ENCODE measurements at regions not wholly inside any gene's neighbourhood (a gene's known extent, or its start where the extent isn't known, plus 50 kb on each side); places are given as distances from the start of the nearest gene placed in this dataset.

DNA sequence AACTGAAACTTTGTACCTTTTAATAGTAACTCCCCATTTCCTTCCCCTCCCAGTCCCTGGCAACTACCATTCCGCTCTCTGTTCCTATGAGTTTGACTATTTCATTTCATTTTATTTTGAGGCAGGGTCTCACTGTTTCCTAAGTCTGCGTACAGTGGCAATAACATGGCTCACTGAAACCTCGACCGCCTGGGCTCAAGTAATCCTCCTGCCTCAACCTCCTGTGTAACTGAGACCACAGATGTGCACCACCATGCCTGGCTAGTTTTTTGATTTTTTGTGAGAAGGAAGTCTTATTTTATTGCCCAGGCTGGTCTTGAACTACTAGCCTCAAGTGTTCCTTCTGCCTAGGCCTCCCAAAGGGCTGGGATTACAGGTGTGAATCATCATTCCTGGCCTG, 808.1 kb downstream of the CDH11 start:
- Histone ChIP-seq H3K27ac (ENCODE audit: low read depth, low read length) (no peak overlapping the region), H3K27me3 (ENCODE audit: insufficient read depth, low read length) (no peaks in the 10 kb centered on the region), H2AFZ (ENCODE audit: low read length, unreplicated experiment) (no peak overlapping the region), H3K4me1 (ENCODE audit: control insufficient read depth, insufficient read depth, low read length, unreplicated experiment) (peaks cover 5% of the 10 kb centered on the region), H3K36me3 (ENCODE audit: insufficient read depth, low read length) (no peaks in the 10 kb centered on the region), H3K4me3 (ENCODE audit: low read depth, low read length) (no peak overlapping the region), H3K79me2 (ENCODE audit: control insufficient read depth, insufficient read depth, low read length, unreplicated experiment) (no peaks in the 10 kb centered on the region)

DNA sequence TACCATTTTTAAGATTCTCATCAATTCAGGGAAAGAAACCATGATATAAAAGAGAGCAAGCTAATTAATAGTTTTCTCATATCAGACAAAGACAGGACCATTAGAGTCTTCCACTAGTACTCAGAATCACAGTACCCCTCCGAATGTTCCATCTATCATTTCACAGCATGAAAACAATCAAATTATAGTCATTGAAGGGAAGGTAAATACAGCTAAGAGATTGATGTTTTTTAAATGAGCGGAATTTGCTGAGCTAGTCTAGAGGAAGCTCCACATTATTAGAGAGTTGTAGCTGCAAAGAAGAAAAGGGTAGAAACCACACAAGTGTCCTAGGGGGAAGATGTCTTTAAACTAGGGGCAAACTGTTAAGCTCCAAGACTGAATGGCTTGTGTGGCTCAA, 808.9 kb downstream of the CDH11 start:
- Histone ChIP-seq H3K36me3 (ENCODE audit: insufficient read depth, low read length) (no peaks in the 10 kb centered on the region), H3K27me3 (ENCODE audit: insufficient read depth, low read length) (no peaks in the 10 kb centered on the region), H3K79me2 (ENCODE audit: control insufficient read depth, insufficient read depth, low read length, unreplicated experiment) (no peaks in the 10 kb centered on the region), H3K4me3 (ENCODE audit: low read depth, low read length) (no peak overlapping the region), H3K27ac (ENCODE audit: low read depth, low read length) (no peak overlapping the region), H3K4me1 (ENCODE audit: control insufficient read depth, insufficient read depth, low read length, unreplicated experiment) (peaks cover 5% of the 10 kb centered on the region), H2AFZ (ENCODE audit: low read length, unreplicated experiment) (no peak overlapping the region)

DNA sequence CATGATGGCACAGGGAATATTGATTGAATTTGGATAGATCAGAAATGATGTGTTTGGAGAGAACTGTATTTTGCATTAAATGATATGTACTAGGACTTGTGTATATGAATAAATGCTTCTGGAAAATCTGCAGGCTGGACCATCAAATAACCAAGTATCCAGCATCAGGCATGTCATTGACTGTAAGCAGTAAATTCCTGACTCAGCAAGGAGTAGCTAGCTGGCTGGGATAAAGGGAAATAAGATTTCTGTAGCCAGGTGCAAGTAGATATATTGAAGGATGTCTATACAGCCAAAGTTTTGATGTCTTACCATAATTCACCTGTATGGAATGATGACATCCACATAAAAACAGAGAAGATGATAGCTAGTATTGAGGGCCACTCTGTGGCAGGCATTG, 809.6 kb downstream of the CDH11 start:
- Histone ChIP-seq H3K36me3 (ENCODE audit: insufficient read depth, low read length) (no peaks in the 10 kb centered on the region), H3K79me2 (ENCODE audit: control insufficient read depth, insufficient read depth, low read length, unreplicated experiment) (no peaks in the 10 kb centered on the region), H2AFZ (ENCODE audit: low read length, unreplicated experiment) (no peak overlapping the region), H3K4me1 (ENCODE audit: control insufficient read depth, insufficient read depth, low read length, unreplicated experiment) (peaks cover 5% of the 10 kb centered on the region), H3K27me3 (ENCODE audit: insufficient read depth, low read length) (no peaks in the 10 kb centered on the region), H3K27ac (ENCODE audit: low read depth, low read length) (no peak overlapping the region), H3K4me3 (ENCODE audit: low read depth, low read length) (no peak overlapping the region)

DNA sequence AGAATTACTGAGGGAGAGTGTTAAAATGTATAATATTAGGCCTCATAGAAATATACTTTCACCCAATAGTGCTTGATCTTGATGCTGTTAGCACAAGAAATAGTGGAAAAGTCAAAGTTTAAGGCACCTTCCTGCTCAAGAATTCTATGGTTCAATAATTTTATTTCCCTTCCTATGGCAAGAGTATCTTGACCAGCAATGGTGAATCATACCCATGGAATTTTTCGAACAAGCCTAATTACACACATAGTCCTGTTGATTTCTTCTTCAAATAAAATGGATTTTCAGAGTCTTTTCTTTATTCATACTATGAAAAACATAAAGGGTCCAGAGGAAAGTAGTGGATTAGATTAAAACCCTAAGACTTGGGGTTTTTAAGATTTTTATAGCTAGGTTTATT, 810.6 kb downstream of the CDH11 start:
- H2AFZ ChIP-seq (ENCODE audit: low read length, unreplicated experiment) = no peak overlapping the region

GRCh38 chr16:64309398-64310110, 812.3 kb downstream of the CDH11 start:
- H2AFZ ChIP-seq (ENCODE audit: low read length, unreplicated experiment) = no peak overlapping the region
- H3K4me1 ChIP-seq (ENCODE audit: control insufficient read depth, insufficient read depth, low read length, unreplicated experiment) = peaks cover 5% of the 10 kb centered on the region

More for the DNA sequence above, 810.6 kb downstream of the CDH11 start:
- Histone ChIP-seq H3K4me3 (ENCODE audit: low read depth, low read length) (no peak overlapping the region), H3K27me3 (ENCODE audit: insufficient read depth, low read length) (no peaks in the 10 kb centered on the region), H3K36me3 (ENCODE audit: insufficient read depth, low read length) (no peaks in the 10 kb centered on the region), H3K27ac (ENCODE audit: low read depth, low read length) (no peak overlapping the region), H3K4me1 (ENCODE audit: control insufficient read depth, insufficient read depth, low read length, unreplicated experiment) (peaks cover 5% of the 10 kb centered on the region), H3K79me2 (ENCODE audit: control insufficient read depth, insufficient read depth, low read length, unreplicated experiment) (no peaks in the 10 kb centered on the region)

GRCh38 chr16:64308721-64309120, 813.1 kb downstream of the CDH11 start:
- no peak overlapping the region for H3K27ac ChIP-seq (ENCODE audit: low read depth, low read length)
- H3K4me1 ChIP-seq (ENCODE audit: control insufficient read depth, insufficient read depth, low read length, unreplicated experiment) = peaks cover 5% of the 10 kb centered on the region
- no peaks in the 10 kb centered on the region for H3K79me2 ChIP-seq (ENCODE audit: control insufficient read depth, insufficient read depth, low read length, unreplicated experiment)

More at GRCh38 chr16:64309398-64310110, 812.3 kb downstream of the CDH11 start:
- Histone ChIP-seq H3K4me3 (ENCODE audit: low read depth, low read length) (no peak overlapping the region), H3K27ac (ENCODE audit: low read depth, low read length) (no peak overlapping the region), H3K79me2 (ENCODE audit: control insufficient read depth, insufficient read depth, low read length, unreplicated experiment) (no peaks in the 10 kb centered on the region), H3K27me3 (ENCODE audit: insufficient read depth, low read length) (no peaks in the 10 kb centered on the region), H3K36me3 (ENCODE audit: insufficient read depth, low read length) (no peaks in the 10 kb centered on the region)

GRCh38 chr16:64307431-64307830, 814.4 kb downstream of the CDH11 start:
- no peaks in the 10 kb centered on the region for H3K36me3 ChIP-seq (ENCODE audit: insufficient read depth, low read length)
- H2AFZ ChIP-seq (ENCODE audit: low read length, unreplicated experiment) = no peak overlapping the region
- H3K4me3 ChIP-seq (ENCODE audit: low read depth, low read length) = no peak overlapping the region
- no peaks in the 10 kb centered on the region for H3K79me2 ChIP-seq (ENCODE audit: control insufficient read depth, insufficient read depth, low read length, unreplicated experiment)
- H3K4me1 ChIP-seq (ENCODE audit: control insufficient read depth, insufficient read depth, low read length, unreplicated experiment) = peaks cover 5% of the 10 kb centered on the region
- H3K27me3 ChIP-seq (ENCODE audit: insufficient read depth, low read length) = no peaks in the 10 kb centered on the region
- no peak overlapping the region for H3K27ac ChIP-seq (ENCODE audit: low read depth, low read length)

More at GRCh38 chr16:64308721-64309120, 813.1 kb downstream of the CDH11 start:
- Histone ChIP-seq H3K27me3 (ENCODE audit: insufficient read depth, low read length) (no peaks in the 10 kb centered on the region), H3K36me3 (ENCODE audit: insufficient read depth, low read length) (no peaks in the 10 kb centered on the region), H3K4me3 (ENCODE audit: low read depth, low read length) (no peak overlapping the region), H2AFZ (ENCODE audit: low read length, unreplicated experiment) (no peak overlapping the region)

DNA sequence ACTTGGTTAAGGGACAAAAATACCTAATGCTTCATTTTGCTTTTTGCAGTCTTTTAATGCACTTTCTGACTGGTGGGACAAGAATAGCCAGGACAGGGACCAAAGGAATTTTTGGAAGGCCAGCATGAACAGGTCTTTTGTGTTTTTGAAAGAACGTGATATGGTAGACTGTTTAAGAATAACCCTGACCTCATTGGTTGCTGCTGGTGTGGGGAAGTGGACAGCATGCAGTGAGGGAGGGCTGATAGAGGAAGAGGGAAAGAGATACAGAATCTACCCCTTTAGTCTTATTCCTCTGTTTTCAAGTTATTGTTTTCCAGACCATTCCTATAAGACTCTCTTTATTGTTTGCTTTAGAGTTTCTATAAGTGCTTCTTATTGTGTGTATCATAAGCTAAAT, 816.2 kb downstream of the CDH11 start:
- H3K79me2 ChIP-seq (ENCODE audit: control insufficient read depth, insufficient read depth, low read length, unreplicated experiment) = no peaks in the 10 kb centered on the region
- no peaks in the 10 kb centered on the region for H3K4me1 ChIP-seq (ENCODE audit: control insufficient read depth, insufficient read depth, low read length, unreplicated experiment)
- no peaks in the 10 kb centered on the region for H3K36me3 ChIP-seq (ENCODE audit: insufficient read depth, low read length)
- H3K27ac ChIP-seq (ENCODE audit: low read depth, low read length) = no peak overlapping the region
- no peak overlapping the region for H2AFZ ChIP-seq (ENCODE audit: low read length, unreplicated experiment)
- H3K4me3 ChIP-seq (ENCODE audit: low read depth, low read length) = no peak overlapping the region
- no peaks in the 10 kb centered on the region for H3K27me3 ChIP-seq (ENCODE audit: insufficient read depth, low read length)

DNA sequence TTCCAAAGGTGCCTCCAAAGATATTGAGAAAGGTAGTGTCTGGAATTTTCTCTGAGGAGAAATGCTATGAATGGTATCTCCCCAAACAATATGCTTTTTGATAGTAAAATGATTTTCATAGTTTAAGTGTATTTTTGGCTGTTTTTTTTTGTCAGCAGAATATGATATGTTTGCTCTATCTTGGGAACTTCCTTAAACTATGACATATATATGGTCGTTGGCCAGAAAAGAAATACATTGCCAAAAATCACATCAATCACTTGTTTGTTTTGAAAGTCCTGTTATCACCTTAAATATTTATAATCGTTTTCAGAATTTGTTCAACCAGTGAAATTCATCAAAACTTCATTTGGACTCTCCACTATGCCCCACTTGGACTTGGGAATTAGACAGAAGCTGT, 816.9 kb downstream of the CDH11 start:
- Histone ChIP-seq H3K27ac (ENCODE audit: low read depth, low read length) (no peak overlapping the region), H3K4me3 (ENCODE audit: low read depth, low read length) (no peak overlapping the region), H3K4me1 (ENCODE audit: control insufficient read depth, insufficient read depth, low read length, unreplicated experiment) (no peaks in the 10 kb centered on the region), H3K79me2 (ENCODE audit: control insufficient read depth, insufficient read depth, low read length, unreplicated experiment) (no peaks in the 10 kb centered on the region), H3K27me3 (ENCODE audit: insufficient read depth, low read length) (no peaks in the 10 kb centered on the region), H2AFZ (ENCODE audit: low read length, unreplicated experiment) (no peak overlapping the region), H3K36me3 (ENCODE audit: insufficient read depth, low read length) (no peaks in the 10 kb centered on the region)

- H3K27ac ChIP-seq (ENCODE audit: low read depth, low read length) = no peak overlapping the region
- H2AFZ ChIP-seq (ENCODE audit: low read length, unreplicated experiment) = no peak overlapping the region
- no peaks in the 10 kb centered on the region for H3K79me2 ChIP-seq (ENCODE audit: control insufficient read depth, insufficient read depth, low read length, unreplicated experiment)
- no peaks in the 10 kb centered on the region for H3K4me1 ChIP-seq (ENCODE audit: control insufficient read depth, insufficient read depth, low read length, unreplicated experiment)
- H3K27me3 ChIP-seq (ENCODE audit: insufficient read depth, low read length) = no peaks in the 10 kb centered on the region
- H3K36me3 ChIP-seq (ENCODE audit: insufficient read depth, low read length) = no peaks in the 10 kb centered on the region
- no peak overlapping the region for H3K4me3 ChIP-seq (ENCODE audit: low read depth, low read length)
Observed at GRCh38 chr16:64304396-64304795, 817.5 kb downstream of the CDH11 start.

DNA sequence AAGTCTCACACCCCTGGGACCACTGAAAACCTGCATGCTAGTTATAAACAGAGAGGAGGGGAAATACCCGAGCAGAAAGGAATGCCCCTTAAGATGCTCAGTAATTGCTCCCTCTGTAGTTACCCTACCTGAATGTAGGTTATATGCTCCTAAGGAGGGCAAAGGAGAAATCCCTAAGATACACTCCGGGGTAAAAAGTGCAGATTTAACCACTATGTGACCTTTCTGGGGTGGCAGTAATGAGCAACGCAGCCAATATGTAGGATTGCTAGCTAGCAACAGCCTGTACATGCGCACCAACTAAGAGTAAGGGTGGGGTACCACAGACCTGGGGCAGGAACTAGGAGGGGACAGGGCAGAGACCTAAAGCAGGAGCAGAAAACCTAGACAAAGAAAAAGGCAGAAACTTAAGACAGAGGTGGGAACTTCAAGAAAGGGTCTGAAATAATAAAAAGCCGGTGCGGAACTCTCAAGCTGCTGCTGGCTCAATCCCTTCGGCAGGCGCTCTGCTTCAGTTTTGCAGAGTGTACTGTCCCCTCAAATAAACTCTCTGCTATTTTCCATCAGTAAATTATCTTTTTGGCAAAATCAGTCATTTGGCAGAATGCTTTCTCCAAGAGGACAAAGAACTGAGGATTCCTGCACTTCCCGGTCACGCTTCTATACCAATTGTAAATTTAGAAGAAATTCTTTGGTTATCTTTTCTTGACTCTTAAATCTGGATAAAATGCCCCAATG, 823.8 kb downstream of the CDH11 start:
- no peaks in the 10 kb centered on the region for H3K27me3 ChIP-seq (ENCODE audit: insufficient read depth, low read length)
- no peaks in the 10 kb centered on the region for H3K36me3 ChIP-seq (ENCODE audit: insufficient read depth, low read length)
- no peak overlapping the region for H3K27ac ChIP-seq (ENCODE audit: low read depth, low read length)
- no peak overlapping the region for H2AFZ ChIP-seq (ENCODE audit: low read length, unreplicated experiment)
- H3K4me3 ChIP-seq (ENCODE audit: low read depth, low read length) = no peak overlapping the region
- H3K4me1 ChIP-seq (ENCODE audit: control insufficient read depth, insufficient read depth, low read length, unreplicated experiment) = no peaks in the 10 kb centered on the region
- H3K79me2 ChIP-seq (ENCODE audit: control insufficient read depth, insufficient read depth, low read length, unreplicated experiment) = no peaks in the 10 kb centered on the region

Measured in ACC112 (cell line).